NK-92 treated with Interleukin-12 subunit alpha and Interleukin-12 subunit beta, amount 100 ng/mL, for 24 hours (cell line): ENCODE measurements at regions not wholly inside any gene's neighbourhood (a gene's known extent, or its start where the extent isn't known, plus 50 kb on each side); places are given as distances from the start of the nearest gene placed in this dataset.

Experiments used
- DNase-seq: peaks from one replicate; lab custom pipeline; 2025; lab: John Stamatoyannopoulos, UW

DNA sequence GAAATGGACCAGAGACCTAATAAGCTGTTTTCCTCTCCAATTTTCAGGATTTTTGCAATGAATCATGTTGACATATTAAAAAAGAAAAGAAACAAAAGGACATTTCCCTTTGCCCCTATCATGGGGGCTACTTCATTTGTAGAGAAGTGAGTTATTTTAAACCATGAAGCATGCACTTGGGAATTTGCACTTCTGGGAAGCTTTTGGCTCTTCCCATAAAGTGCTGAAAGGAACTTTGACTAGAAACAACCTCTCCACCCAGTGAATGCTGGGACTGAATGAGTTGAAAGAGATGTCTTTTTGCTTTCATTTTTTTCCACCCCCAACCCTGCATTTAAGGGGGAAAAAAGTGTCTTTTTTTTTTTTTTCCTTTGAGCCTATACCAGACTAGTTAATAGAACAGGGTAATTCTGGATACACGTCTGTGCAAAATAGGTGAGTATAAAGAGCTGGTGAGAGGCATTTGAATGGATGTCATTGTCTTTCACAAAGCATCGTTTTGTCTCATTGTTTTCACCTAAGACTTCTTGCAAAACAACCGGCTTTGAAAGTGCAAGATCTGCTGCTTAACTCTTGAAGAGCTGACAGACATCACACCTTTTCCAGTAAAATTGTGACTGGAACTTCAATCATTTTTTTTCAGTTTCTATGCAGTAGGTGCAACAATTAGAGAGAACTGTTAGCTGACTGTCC, 138.7 kb upstream of the BACH2 start:
- DNase-seq: no peak

DNA sequence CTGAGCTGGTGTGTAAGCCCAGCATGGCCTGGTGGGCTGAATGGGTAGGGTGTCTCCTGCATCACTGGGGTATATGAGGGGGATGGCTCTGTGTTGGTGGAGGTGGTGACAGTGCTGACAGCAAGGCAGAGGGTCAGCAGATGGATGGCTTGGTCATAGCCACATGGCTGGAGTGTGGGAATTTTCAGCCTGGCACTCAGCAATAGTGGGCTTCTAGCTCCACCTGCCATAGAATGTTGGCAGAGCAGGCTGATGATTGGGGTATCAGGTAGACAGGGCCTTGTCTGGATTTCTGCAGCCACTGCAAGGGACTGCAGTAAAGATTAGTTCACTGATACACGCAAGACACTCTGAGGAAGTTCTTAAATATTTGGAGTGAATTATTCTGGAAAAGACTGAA, 137.5 kb upstream of the BACH2 start:
- DNase-seq: no peak

DNA sequence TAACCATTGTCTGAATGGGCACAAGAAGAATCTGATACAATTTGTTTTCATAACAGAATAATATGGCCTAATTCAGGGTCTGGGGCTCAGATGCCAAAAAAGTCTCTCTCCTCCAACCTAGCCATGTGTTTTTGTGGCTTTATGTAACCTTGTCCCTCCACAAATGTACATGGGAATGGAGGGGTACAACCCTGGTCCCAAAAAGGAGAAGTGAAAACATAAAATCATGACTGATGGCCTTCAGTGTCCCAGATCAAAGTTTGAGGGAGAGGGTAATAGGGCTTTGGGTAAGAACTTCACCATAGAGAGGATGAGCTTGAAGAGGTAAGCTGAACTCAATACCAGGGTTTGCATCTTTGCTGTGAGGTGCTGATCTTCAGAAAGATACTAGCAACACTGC, 136.3 kb upstream of the BACH2 start:
- DNase-seq: no peak

DNA sequence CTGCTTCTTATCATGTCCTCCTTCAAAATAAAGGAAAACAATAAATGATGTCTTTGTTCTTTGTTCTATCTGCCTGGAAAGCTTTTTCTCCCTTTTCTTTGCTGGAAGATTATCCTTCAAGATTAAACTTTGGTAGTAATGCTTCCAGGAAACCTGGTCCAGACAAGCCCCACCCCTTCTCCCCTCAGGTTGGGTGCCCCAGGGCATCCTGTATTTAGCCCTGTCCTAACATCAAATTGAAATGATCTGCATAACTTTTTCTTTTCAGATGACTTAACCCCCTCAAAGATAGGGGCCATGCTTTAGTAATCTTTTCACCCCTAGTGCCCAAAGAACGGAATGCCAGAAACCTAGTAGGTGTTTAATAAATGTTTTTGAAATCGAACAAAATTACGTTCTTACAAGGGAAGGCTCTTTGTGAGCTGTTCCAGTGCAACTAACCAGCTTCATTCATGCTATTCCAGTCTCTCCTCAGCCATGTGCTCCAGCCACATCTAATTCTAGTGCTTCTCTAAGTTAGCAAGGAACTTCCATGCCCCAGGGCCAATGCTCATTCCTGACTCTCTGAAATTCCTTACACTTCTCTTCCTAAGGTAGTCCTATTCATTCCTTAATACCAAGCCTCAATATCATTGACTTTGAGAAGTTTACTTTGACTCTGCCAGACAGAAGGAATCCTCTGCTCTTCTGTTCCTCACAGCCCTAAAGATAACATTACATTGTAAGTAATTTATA, 135.6 kb upstream of the BACH2 start:
- DNase-seq: no peak

DNA sequence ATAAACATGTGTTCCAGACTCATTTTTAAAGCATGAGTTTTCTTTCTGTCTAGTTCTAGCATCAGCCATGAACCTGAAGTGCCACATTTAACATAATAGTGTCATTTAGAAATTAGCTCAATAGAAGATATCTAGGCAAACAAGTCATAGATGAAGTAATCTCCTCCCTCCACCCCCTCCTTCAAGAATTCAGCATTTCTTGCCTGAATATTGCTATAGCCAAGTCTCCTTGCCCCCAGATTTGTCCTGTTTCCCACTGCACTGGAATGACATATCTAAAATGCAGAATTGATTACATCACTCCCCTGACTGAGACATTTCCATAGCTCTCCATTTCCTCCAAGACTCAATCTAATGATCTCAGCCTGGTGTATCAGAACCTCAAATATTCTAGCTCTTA, 134.9 kb upstream of the BACH2 start:
- DNase-seq: no peak

DNA sequence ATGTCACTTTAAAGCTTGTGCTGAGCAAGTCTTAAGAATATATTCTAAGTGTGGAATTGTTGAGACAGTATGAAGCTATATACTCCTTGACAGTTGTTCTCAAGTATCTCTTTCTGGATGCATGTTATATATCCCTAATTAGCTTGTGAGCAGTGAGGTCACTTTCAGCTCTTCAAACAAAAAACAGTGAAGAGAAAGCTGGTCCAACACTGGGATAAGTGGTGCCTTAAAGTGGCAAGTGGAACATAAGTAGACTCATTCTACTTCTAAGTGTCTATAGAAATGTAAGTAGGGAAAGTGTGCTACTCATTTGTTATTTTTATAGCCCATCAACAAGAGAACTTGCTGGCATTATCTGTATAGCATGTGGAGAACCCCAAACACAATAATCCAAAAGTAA, 133.1 kb upstream of the BACH2 start:
- no peak for DNase-seq

DNA sequence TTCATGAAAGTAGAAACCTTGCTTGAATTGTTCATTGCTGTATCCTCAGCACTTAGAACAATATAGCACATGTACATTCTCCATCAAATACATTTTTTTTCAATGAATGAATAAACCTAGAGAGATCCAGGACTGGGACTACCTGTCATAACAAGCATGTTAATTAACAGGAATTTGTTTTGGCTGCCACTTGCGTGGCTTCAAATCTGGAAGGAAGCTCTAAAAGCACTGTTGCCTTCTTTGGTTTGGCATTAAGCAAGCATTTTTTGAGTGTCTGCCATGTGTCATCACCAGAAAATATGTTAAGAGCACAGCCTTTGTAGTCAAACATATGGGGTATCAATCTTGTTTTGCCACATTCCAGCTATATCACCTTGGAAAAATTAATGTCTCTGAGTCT, 131.9 kb upstream of the BACH2 start:
- DNase-seq: no peak

DNA sequence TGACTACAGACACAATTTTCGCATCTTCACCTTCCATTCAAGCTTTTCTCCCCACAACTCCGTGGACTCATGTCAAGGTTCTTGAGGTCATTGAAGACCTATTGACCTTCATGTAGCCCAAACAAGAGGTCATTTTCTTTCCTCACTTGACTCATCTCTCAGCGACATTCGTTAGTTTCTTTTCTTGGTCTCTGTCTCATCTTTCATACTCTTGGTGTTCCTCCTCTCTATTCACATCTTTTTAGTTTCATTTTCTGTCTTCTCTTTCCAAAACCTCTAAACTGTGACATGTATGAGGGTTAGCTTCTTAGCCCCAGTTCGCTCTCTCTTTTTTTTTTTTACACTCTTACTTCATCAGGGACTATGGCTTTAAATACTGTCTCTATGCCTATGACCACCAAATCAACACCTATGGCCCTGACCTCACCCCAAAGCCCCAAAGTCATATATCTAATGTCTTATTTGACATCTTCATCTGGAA, 128.6 kb upstream of the BACH2 start:
- DNase-seq: no peak

DNA sequence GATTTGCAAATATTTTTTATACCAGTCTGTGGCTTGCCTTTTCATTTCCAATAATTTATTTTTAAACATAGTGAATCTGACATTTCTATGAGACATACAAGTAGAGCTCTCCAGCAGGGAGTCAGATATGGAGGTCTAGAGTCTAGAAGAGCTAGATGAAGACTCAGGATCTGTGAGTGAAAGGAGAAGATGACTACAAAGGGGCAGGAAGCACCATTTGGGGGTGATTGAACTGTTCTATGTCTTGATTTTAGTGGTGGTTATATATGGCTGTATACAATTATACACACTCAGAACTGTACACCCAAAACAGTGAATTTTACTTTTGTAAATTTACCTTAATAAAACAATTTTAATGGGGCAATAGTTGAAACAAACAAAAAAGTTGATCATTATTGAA, 127.9 kb upstream of the BACH2 start:
- no peak for DNase-seq

DNA sequence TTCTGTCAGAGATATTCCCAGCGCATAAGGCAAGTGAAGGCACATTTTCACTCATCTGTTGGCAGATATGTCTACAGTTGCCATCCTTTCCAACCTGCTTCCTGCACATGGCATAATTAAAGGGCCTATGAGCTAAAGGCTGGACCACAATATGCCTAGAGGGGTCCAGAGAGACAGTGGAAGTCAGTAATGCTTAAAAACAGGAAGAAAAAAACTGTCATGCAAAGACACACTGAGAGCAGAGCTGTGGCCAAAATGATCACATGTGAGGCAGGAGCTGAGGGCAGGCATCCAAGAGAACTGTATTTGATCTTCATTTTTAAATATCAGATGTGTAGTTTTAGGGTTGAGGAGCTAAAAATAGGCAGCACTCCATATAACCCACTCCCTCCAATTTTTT, 125.0 kb upstream of the BACH2 start:
- DNase-seq: no peak

DNA sequence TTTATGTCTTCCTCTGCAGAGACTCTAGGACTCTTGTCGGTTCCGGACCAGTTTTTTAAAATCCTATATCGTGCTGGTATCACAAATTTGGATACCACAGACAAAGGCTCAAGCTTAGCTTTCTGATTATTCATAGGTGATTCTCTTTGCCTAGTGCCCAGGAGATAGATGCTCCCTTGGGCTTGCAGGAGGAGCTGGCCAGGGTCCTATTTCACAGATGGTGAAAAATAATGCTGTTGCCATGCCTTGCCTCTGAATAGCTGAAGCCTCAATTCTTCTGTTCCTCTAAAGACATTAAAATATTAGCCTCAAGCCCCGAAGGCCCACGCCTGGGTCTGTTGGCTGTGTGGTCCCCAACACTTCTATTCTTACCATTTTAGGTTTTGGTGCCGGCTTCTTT, 123.9 kb upstream of the BACH2 start:
- DNase-seq: no peak

DNA sequence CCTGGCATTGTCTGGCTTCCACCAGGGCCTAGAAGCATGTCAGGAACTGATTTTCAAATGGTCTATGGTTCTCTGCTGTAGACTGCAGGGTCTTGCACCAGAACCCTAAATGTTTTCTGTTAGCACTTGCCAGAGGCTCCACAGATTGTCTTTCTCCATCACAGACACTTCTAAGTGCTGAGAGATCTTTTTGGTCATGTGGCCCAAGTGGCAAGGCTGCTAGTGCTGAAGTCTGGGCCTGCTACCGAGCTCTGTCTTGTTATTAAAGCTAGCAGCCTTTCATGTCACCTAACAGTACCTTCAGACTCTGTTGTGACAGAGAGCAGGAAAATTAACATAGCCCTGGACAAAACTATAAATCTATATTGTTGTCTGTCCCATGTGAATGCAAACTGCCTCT, 120.7 kb upstream of the BACH2 start:
- DNase-seq: no peak

DNA sequence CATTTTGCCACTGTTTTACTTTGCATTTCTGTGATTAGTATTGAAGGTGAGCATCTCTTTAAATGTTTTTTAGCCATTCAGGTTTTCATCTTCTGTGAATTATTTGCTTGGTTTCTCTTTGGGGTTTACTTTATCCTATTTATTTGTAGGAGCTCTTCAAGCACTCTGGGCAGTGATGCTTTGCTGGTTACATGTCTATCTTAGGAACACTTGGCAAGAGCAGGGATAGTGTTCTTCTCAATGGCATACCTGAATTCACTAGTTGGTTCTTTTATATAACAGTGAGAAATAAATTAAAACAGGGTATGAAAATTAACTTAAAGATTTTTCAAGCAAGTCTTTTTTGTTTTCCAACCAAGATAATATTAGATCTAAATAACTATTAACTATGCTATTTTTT, 119.7 kb upstream of the BACH2 start:
- no peak for DNase-seq

DNA sequence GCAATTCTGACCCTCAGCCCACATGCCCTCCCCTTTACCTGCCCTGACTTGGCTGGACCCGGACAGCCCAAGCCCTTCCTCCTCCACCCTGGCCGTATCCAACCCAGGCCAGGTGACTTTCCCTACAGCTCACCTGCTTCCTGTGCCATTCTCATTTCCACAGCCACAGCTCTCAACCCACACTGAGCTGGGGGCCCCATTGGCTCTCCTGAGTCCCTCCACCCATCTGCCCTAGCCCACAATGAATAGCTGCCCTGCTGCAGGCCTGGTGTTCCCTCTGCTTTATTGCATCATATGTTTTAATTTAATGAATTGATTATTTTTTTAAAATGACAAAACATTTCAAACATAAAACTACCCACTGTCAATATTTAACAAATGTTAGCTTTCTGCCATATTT, 118.5 kb upstream of the BACH2 start:
- DNase-seq: no peak

DNA sequence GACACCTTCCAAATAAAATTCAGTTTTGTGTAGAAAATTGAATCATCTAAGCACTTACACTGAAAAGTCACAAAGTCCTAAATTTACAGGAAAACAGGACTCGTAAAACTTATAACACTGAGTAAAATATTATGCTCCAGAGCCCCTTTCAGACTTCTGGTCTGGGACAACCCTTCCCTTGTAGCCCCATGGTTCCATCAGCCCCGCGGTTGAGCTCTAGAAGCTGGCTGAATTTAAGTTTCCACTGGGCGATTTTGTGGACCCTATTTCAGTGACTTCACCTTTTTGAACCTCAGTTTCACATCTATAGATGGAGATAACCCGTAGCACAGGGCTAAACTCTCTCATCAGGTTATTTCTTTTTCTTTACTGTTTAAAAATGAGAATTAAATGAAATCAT, 117.7 kb upstream of the BACH2 start:
- no peak for DNase-seq

DNA sequence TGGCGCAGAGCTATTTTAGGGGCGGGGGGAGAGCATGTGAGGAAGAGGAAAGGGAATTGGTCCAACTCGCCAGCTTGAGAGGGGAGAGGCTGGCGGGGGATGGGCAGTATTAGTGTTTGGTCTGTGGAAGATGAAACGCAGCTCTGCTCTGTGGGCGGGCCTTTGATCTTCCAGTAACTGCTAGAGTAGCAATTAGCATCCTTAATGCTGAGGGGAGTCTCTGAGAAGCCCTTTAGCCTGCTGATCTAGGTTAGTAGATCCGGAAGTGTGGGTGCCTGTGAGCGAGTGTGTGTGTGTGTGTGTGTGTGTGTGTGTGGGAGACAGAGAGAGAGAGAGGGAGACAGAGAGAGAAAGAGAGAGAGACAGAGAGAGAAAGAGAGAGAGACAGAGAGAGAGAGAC, 117.2 kb upstream of the BACH2 start:
- DNase-seq: no peak

DNA sequence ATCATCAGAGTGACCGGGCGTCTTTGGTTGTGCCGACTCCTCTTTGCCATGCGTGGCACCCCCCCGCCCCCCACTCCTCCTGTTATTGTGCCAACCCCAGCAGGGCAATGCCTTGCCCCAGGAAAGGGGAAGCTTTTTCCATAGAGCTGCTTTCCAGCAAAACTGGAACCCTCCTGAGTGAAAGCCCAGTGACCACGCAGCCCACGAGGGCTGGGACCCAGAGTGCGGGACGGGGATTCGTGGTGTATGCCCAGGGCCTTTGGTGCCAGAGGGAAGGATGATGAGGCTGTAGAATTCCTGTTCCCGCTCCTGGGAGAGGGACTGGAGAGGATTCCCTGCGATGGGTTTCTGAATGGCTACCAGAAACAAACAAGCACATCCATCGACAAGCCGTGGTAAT, 116.8 kb upstream of the BACH2 start:
- no peak for DNase-seq

DNA sequence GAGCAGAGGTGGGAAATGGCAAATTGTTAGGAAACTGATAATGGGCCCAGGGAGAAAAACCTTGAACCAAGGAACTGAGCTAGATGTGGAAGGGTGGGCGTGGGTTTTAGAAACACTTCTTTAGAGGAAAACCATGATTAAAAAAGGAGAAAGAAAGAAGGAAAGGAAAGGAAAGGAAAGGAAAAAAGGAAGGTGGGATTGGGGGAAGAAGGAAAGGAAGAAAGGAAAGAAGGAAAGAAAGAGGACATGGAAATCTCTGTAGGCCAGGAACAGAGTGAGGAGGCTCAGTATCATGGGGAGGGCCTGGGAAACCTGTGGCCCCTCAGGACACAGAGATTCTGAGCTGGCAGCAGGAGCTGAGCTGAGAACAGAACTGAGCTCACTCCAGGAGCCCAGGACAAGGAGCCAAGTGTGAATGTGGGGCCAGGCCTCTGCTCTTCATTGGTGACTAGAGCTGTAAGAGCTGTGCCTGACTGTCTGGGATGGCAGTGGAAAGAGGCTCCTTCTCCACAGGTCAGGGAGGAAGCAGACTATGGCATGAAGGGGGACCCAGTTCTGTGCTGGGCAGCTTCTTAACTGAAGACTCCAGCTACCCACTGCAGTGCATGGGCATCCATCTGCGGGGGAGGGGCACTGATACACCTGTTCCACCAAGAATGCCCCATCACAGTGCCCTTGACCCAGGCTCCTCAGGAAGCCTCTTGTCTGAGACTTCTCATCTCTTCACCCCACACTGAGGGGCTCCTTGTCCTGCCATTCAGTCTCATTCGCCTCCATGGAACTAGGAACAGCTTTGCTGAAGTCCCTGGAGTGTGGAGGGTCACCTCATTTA, 116.1 kb upstream of the BACH2 start:
- no peak for DNase-seq

DNA sequence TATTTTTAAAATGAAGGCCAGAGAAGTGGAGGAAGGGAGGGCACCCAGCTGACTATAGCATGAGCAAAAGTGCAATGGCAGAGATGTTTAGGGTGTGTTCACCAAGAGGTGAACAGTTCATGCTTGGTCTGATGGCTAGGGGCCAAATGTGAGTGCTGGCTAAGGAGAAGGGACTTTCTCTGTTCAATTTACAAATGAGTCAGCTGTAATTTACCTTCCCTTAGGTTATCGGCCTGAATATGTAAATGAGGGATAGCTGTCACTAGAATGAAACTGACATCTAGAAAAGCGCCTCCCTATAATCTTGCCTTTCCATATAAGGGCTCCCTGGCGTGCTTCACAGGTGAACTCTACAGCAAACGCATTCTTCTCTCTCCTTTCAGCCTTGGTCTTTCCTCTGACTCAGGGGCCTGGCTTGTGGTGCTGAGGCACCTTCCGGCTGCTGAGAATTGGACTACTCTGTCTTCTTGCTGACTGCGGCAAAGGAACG, 114.7 kb upstream of the BACH2 start:
- DNase-seq: no peak

DNA sequence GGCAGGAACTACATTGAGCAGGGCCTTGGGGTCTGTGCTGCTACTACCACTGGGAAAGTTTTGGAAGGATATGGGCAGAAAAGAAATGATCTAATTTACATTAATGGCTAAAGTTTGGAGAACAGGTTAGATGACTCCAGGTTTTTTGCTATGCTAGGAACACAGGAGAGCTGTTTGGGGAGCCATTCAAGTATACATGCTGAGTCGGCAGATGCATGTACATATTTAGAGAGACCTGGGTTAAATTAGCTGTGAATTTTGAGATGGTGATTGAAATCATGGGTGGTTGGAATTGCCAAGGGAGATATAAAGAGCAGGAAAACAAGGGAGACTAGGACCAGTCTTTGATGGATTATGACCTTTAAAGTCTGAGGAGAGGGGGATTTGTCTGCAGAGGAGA, 113.1 kb upstream of the BACH2 start:
- DNase-seq: no peak

DNA sequence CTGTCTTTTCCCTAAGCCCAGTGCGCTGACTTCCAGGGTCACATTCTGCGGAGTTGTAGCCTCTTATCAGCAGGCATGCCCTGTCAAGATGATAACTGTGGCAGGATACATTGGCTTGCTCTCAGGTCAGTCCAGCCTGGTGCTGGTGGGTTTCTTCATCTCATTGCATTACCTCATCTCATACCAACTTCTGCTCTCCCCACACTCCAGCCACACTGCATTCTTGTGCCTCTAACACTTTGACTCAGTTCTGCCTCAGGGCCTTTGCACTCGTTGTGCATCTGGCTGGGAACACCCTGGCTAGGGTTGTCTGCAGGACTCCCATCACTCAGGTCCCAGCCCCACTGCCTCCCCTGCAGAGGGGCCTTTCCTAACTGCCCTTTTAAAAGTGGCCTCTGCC, 110.3 kb upstream of the BACH2 start:
- DNase-seq: no peak

DNA sequence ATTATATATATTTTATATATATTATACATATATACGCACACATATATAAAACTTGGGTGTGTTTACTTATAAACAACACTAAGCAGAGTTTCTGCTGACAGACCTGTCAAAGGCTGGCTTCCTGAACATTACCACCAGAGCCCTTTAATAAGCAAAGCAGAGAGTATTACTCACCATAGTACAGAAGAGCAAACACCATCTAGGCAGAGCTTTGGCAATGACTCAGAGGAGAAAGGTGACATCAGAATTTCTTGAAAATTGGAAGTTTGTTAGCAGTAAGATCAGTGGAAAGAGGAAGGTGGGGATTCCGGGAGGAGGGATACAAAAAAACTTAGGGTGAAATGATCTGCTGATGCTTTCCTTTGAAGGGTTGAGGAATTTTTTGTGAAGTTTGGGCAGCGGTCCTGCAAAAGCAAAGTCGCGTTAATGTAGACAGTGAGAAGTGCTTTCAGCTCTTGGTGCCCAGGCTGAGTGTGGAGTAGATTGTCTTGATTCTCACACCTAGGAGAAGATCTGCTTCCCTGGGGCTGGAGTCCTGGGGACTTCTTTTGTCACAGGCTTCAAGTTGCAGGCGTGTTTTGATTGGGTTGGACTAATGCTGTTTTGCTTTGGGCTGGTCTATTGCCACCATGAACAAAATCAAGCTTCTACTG, 109.6 kb upstream of the BACH2 start:
- peak; percentile 15 for DNase-seq
